Neural progenitor cell (in vitro differentiated cells): ENCODE measurements at regions not wholly inside any gene's neighbourhood (a gene's known extent, or its start where the extent isn't known, plus 50 kb on each side); places are given as distances from the start of the nearest gene placed in this dataset.

Experiments used
- DNase-seq: peaks from one replicate; pipeline ENCODE4 v3.0.0-alpha.2; 2016; ENCODE audit warnings: low spot score
- H2AFZ ChIP-seq: fragments of 200-600 bp; sonication (generic); replicated peaks from 2 replicates; pipeline ENCODE4 v1.6.1; 2016; ENCODE audit warnings: antibody characterized with exemption
- H3F3A ChIP-seq: fragments of 200-600 bp; sonication (generic); 2 replicates; pipeline ENCODE4 v1.6.1; 2016; ENCODE audit warnings: antibody characterized with exemption, low read depth
- H3K27ac ChIP-seq: fragments of 200-600 bp; sonication (generic); 2 replicates; pipeline ENCODE4 v1.5.1; 2016; ENCODE audit warnings: mild to moderate bottlenecking
- H3K27me3 ChIP-seq: fragments of 200-600 bp; sonication (generic); 2 replicates; pipeline ENCODE4 v1.6.1; 2016; ENCODE audit warnings: mild to moderate bottlenecking, moderate library complexity
- H3K36me3 ChIP-seq: fragments of 200-600 bp; sonication (generic); 2 replicates; pipeline ENCODE4 v1.5.1; 2016
- H3K4me1 ChIP-seq: fragments of 200-600 bp; sonication (generic); 2 replicates; pipeline ENCODE4 v1.6.1; 2016; ENCODE audit warnings: mixed run types
- H3K4me2 ChIP-seq: fragments of 200-600 bp; sonication (generic); 2 replicates; pipeline ENCODE4 v1.6.1; 2016
- H3K4me3 ChIP-seq: fragments of 200-600 bp; sonication (generic); 2 replicates; pipeline ENCODE4 v1.5.1; 2016
- H3K79me2 ChIP-seq: fragments of 200-600 bp; sonication (generic); 2 replicates; pipeline ENCODE4 v1.6.1; 2016; ENCODE audit warnings: low read depth
- H3K9ac ChIP-seq: fragments of 200-600 bp; sonication (generic); 2 replicates; pipeline ENCODE4 v1.6.1; 2016
- H3K9me3 ChIP-seq: fragments of 200-600 bp; sonication (generic); 2 replicates; pipeline ENCODE4 v1.5.1; 2016; ENCODE audit warnings: low read depth
- H4K20me1 ChIP-seq: fragments of 200-600 bp; sonication (generic); 2 replicates; pipeline ENCODE4 v1.6.1; 2016; ENCODE audit warnings: low read depth
- H3K27ac Mint-ChIP-seq: 3 replicates; pipeline ENCODE4 v1.8.0; 2021; ENCODE audit warnings: mixed read lengths
- H3K27me3 Mint-ChIP-seq: 2 replicates; pipeline ENCODE4 v1.8.0; 2022; ENCODE audit warnings: low read depth, mild to moderate bottlenecking, inconsistent platforms, moderate library complexity, mixed read lengths; ENCODE audit not compliant: insufficient read depth
- H3K36me3 Mint-ChIP-seq: 3 replicates; pipeline ENCODE4 v1.8.0; 2021; ENCODE audit warnings: mixed read lengths
- H3K4me1 Mint-ChIP-seq: 3 replicates; pipeline ENCODE4 v1.8.0; 2021; ENCODE audit warnings: mixed read lengths
- H3K4me3 Mint-ChIP-seq: 3 replicates; pipeline ENCODE4 v1.8.0; 2021; ENCODE audit warnings: mild to moderate bottlenecking, moderate library complexity, mixed read lengths
- H3K9me3 Mint-ChIP-seq: 3 replicates; pipeline ENCODE4 v1.8.0; 2020; ENCODE audit warnings: mixed read lengths
- CTCF ChIP-seq: fragments of 200-600 bp; sonication (generic); IDR thresholded peaks from 2 replicates; pipeline ENCODE4 v1.5.1; 2017; ENCODE audit warnings: antibody characterized with exemption, mild to moderate bottlenecking
- EZH2 ChIP-seq: fragments of 200-600 bp; sonication (generic); IDR thresholded peaks from 2 replicates; pipeline ENCODE4 v1.6.1; 2017; ENCODE audit warnings: antibody characterized with exemption, mild to moderate bottlenecking, moderate library complexity
- EZH2phosphoT487 ChIP-seq: fragments of 200-600 bp; sonication (generic); IDR thresholded peaks from 2 replicates; pipeline ENCODE4 v1.6.1; 2017; ENCODE audit warnings: antibody characterized with exemption

GRCh38 chr12:58651850-58652249, 268.5 kb downstream of the LRIG3 start:
- Mint-ChIP-seq H3K27ac (no peak overlapping the region), H3K36me3 (no peaks in the 10 kb centered on the region), H3K4me3 (no peak overlapping the region), H3K27me3 (no peaks in the 10 kb centered on the region), H3K4me1 (no peaks in the 10 kb centered on the region), H3K9me3 (peaks cover 8% of the 10 kb centered on the region)
- H3K9me3 ChIP-seq, result no peaks in the 10 kb centered on the region
- no peaks in the 10 kb centered on the region for H3K4me1 ChIP-seq
- DNase-seq, result no peak
- H4K20me1 ChIP-seq, result no peaks in the 10 kb centered on the region
- H3F3A ChIP-seq, result no peaks in the 10 kb centered on the region
- no peaks in the 10 kb centered on the region for H3K27me3 ChIP-seq
- no peaks in the 10 kb centered on the region for H3K79me2 ChIP-seq
- H3K4me3 ChIP-seq, result no peak overlapping the region
- TF ChIP-seq CTCF (no peak), EZH2phosphoT487 (no peak)
- no peak overlapping the region for H2AFZ ChIP-seq
- H3K4me2 ChIP-seq, result no peak overlapping the region
- no peaks in the 10 kb centered on the region for H3K36me3 ChIP-seq
- H3K9ac ChIP-seq, result no peak overlapping the region
- no peak overlapping the region for H3K27ac ChIP-seq

GRCh38 chr12:58654021-58654420, 266.3 kb downstream of the LRIG3 start:
- TF ChIP-seq EZH2phosphoT487 (no peak), EZH2 (no peak), CTCF (no peak)
- Mint-ChIP-seq H3K9me3 (peaks cover 8% of the 10 kb centered on the region), H3K4me1 (no peaks in the 10 kb centered on the region), H3K4me3 (no peak overlapping the region), H3K36me3 (no peaks in the 10 kb centered on the region), H3K27ac (no peak overlapping the region), H3K27me3 (no peaks in the 10 kb centered on the region)
- no peak for DNase-seq
- no peaks in the 10 kb centered on the region for H3K36me3 ChIP-seq
- H4K20me1 ChIP-seq, result no peaks in the 10 kb centered on the region
- no peak overlapping the region for H3K9ac ChIP-seq
- H3K9me3 ChIP-seq, result no peaks in the 10 kb centered on the region
- H3K27me3 ChIP-seq, result no peaks in the 10 kb centered on the region
- no peak overlapping the region for H3K27ac ChIP-seq
- H3K4me3 ChIP-seq, result no peak overlapping the region
- H3F3A ChIP-seq, result no peaks in the 10 kb centered on the region
- no peaks in the 10 kb centered on the region for H3K4me1 ChIP-seq
- no peak overlapping the region for H3K4me2 ChIP-seq
- H2AFZ ChIP-seq, result no peak overlapping the region
- H3K79me2 ChIP-seq, result no peaks in the 10 kb centered on the region

- H3K4me1 Mint-ChIP-seq, result no peaks in the 10 kb centered on the region
- Histone ChIP-seq H3K4me1 (no peaks in the 10 kb centered on the region), H3K9ac (no peak overlapping the region), H3K4me2 (no peak overlapping the region), H2AFZ (no peak overlapping the region), H3K36me3 (no peaks in the 10 kb centered on the region), H3K27me3 (no peaks in the 10 kb centered on the region), H3F3A (no peaks in the 10 kb centered on the region), H3K79me2 (no peaks in the 10 kb centered on the region), H3K4me3 (no peak overlapping the region), H3K27ac (no peak overlapping the region), H3K9me3 (no peaks in the 10 kb centered on the region), H4K20me1 (no peaks in the 10 kb centered on the region)
- no peak overlapping the region for H3K4me3 Mint-ChIP-seq
- TF ChIP-seq CTCF, result no peak
- no peak for TF ChIP-seq EZH2phosphoT487
- TF ChIP-seq EZH2, result no peak
- H3K27me3 Mint-ChIP-seq, result no peaks in the 10 kb centered on the region
- no peak overlapping the region for H3K27ac Mint-ChIP-seq
- no peak for DNase-seq
- peaks cover 8% of the 10 kb centered on the region for H3K9me3 Mint-ChIP-seq
- H3K36me3 Mint-ChIP-seq, result no peaks in the 10 kb centered on the region
Measured at GRCh38 chr12:58655375-58655774, 264.9 kb downstream of the LRIG3 start.
